Astrocyte (in vitro differentiated cells and primary cell): ENCODE measurements at regions not wholly inside any gene's neighbourhood (a gene's known extent, or its start where the extent isn't known, plus 50 kb on each side); places are given as distances from the start of the nearest gene placed in this dataset.

Experiments
- EZH2 ChIP-seq: IDR thresholded peaks from 2 replicates; pipeline ENCODE4 v1.6.1; 2012; ENCODE audit warnings: mild to moderate bottlenecking, low read length, inconsistent platforms; ENCODE audit not compliant: insufficient read depth
- TF ChIP-seq, protein P1 (sequence below): IDR thresholded peaks from 2 replicates; pipeline ENCODE4 v1.5.1; 2011; ENCODE audit warnings: low read depth, mild to moderate bottlenecking, inconsistent platforms, low read length, moderate library complexity; ENCODE audit not compliant: insufficient read depth

DNA sequence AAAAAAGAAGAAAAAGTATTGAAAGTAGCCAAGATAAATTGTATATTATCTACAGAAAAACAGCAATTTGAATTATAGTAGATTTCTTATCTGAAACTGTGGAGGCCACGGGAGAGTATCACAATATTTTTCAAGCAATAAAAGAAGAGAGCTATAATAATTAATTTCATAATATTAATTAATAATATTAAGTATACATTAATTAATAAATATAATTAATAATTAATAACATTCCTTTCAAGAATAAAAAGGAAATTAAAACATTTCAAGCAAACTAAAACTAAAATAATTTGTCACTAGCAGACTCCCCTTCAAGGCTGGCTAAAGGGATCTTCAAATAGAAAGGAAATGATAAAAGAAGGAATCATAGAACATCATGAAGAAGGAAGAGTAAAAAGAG lies 372.7 kb upstream of the KYNU start:
- TF ChIP-seq, protein P1, sequence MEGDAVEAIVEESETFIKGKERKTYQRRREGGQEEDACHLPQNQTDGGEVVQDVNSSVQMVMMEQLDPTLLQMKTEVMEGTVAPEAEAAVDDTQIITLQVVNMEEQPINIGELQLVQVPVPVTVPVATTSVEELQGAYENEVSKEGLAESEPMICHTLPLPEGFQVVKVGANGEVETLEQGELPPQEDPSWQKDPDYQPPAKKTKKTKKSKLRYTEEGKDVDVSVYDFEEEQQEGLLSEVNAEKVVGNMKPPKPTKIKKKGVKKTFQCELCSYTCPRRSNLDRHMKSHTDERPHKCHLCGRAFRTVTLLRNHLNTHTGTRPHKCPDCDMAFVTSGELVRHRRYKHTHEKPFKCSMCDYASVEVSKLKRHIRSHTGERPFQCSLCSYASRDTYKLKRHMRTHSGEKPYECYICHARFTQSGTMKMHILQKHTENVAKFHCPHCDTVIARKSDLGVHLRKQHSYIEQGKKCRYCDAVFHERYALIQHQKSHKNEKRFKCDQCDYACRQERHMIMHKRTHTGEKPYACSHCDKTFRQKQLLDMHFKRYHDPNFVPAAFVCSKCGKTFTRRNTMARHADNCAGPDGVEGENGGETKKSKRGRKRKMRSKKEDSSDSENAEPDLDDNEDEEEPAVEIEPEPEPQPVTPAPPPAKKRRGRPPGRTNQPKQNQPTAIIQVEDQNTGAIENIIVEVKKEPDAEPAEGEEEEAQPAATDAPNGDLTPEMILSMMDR: no peak
- TF ChIP-seq EZH2: no peak
